ENCODE measurements at regions not wholly inside any gene's neighbourhood (a gene's known extent, or its start where the extent isn't known, plus 50 kb on each side); places are given as distances from the start of the nearest gene placed in this dataset.

- no peaks in the 10 kb centered on the region for H3K79me2 ChIP-seq (ENCODE audit: low read length)
- TF ChIP-seq EZH2phosphoT487 (IDR thresholded peaks at IDR 0.05; ENCODE audit: low read depth) = no peak
These were observed 539.9 kb upstream of the BTBD3 start for GRCh38 chr20:11377761-11378160.

GRCh38 chr20:11378252-11378651 is 539.4 kb upstream of the BTBD3 start:
- Histone ChIP-seq H3K9ac (ENCODE audit: low read length) (no peak overlapping the region), H3K27ac (ENCODE audit: low read length) (no peak overlapping the region), H3K4me3 (ENCODE audit: low read length) (no peak overlapping the region), H3K36me3 (replicated peaks; ENCODE audit: low read depth, low read length) (no peaks in the 10 kb centered on the region), H3K9me3 (ENCODE audit: insufficient read depth, low read length) (no peaks in the 10 kb centered on the region), H3K4me1 (ENCODE audit: low read length) (no peaks in the 10 kb centered on the region), H3K4me2 (ENCODE audit: low read length) (no peak overlapping the region), H3K27me3 (ENCODE audit: low read depth, low read length) (no peaks in the 10 kb centered on the region), H4K20me1 (ENCODE audit: insufficient read depth, low read length) (no peaks in the 10 kb centered on the region), H3K79me2 (ENCODE audit: low read length) (no peaks in the 10 kb centered on the region), H2AFZ (ENCODE audit: low read depth, low read length) (no peak overlapping the region)
- TF ChIP-seq EZH2phosphoT487 (IDR thresholded peaks at IDR 0.05; ENCODE audit: low read depth) (no peak), CTCF (IDR thresholded peaks at IDR 0.05; ENCODE audit: low read depth, low read length) (no peak)

More at GRCh38 chr20:11377761-11378160, 539.9 kb upstream of the BTBD3 start:
- Histone ChIP-seq H3K4me1 (ENCODE audit: low read length) (no peaks in the 10 kb centered on the region), H3K4me2 (ENCODE audit: low read length) (no peak overlapping the region), H2AFZ (ENCODE audit: low read depth, low read length) (no peak overlapping the region), H3K9me3 (ENCODE audit: insufficient read depth, low read length) (no peaks in the 10 kb centered on the region), H3K9ac (ENCODE audit: low read length) (no peak overlapping the region), H3K4me3 (ENCODE audit: low read length) (no peak overlapping the region), H3K27me3 (ENCODE audit: low read depth, low read length) (no peaks in the 10 kb centered on the region), H3K36me3 (replicated peaks; ENCODE audit: low read depth, low read length) (no peaks in the 10 kb centered on the region), H3K27ac (ENCODE audit: low read length) (no peak overlapping the region), H4K20me1 (ENCODE audit: insufficient read depth, low read length) (no peaks in the 10 kb centered on the region)

- no peak overlapping the region for H3K9ac ChIP-seq (ENCODE audit: low read length)
- H3K9me3 ChIP-seq (ENCODE audit: insufficient read depth, low read length) = no peaks in the 10 kb centered on the region
These were observed 538.3 kb upstream of the BTBD3 start for GRCh38 chr20:11379257-11380011.

GRCh38 chr20:11380283-11380682 is 537.4 kb upstream of the BTBD3 start:
- Histone ChIP-seq H3K4me2 (ENCODE audit: low read length) (no peak overlapping the region), H3K27me3 (ENCODE audit: low read depth, low read length) (no peaks in the 10 kb centered on the region), H3K27ac (ENCODE audit: low read length) (no peak overlapping the region), H3K9me3 (ENCODE audit: insufficient read depth, low read length) (no peaks in the 10 kb centered on the region), H2AFZ (ENCODE audit: low read depth, low read length) (no peak overlapping the region), H3K79me2 (ENCODE audit: low read length) (no peaks in the 10 kb centered on the region), H3K36me3 (replicated peaks; ENCODE audit: low read depth, low read length) (no peaks in the 10 kb centered on the region), H3K4me3 (ENCODE audit: low read length) (no peak overlapping the region), H3K4me1 (ENCODE audit: low read length) (no peaks in the 10 kb centered on the region), H4K20me1 (ENCODE audit: insufficient read depth, low read length) (no peaks in the 10 kb centered on the region), H3K9ac (ENCODE audit: low read length) (no peak overlapping the region)
- TF ChIP-seq CTCF (IDR thresholded peaks at IDR 0.05; ENCODE audit: low read depth, low read length) = no peak
- TF ChIP-seq EZH2phosphoT487 (IDR thresholded peaks at IDR 0.05; ENCODE audit: low read depth) = no peak

More at GRCh38 chr20:11379257-11380011, 538.3 kb upstream of the BTBD3 start:
- Histone ChIP-seq H3K4me3 (ENCODE audit: low read length) (no peak overlapping the region), H3K27me3 (ENCODE audit: low read depth, low read length) (no peaks in the 10 kb centered on the region), H3K4me1 (ENCODE audit: low read length) (no peaks in the 10 kb centered on the region), H3K79me2 (ENCODE audit: low read length) (no peaks in the 10 kb centered on the region), H3K4me2 (ENCODE audit: low read length) (no peak overlapping the region), H4K20me1 (ENCODE audit: insufficient read depth, low read length) (no peaks in the 10 kb centered on the region), H2AFZ (ENCODE audit: low read depth, low read length) (no peak overlapping the region), H3K36me3 (replicated peaks; ENCODE audit: low read depth, low read length) (no peaks in the 10 kb centered on the region), H3K27ac (ENCODE audit: low read length) (no peak overlapping the region)
- TF ChIP-seq EZH2phosphoT487 (IDR thresholded peaks at IDR 0.05; ENCODE audit: low read depth) (no peak), CTCF (IDR thresholded peaks at IDR 0.05; ENCODE audit: low read depth, low read length) (no peak)

Measured in OCI-LY3 (cell line).